ENCODE measurements at regions not wholly inside any gene's neighbourhood (a gene's known extent, or its start where the extent isn't known, plus 50 kb on each side); places are given as distances from the start of the nearest gene placed in this dataset.

DNA sequence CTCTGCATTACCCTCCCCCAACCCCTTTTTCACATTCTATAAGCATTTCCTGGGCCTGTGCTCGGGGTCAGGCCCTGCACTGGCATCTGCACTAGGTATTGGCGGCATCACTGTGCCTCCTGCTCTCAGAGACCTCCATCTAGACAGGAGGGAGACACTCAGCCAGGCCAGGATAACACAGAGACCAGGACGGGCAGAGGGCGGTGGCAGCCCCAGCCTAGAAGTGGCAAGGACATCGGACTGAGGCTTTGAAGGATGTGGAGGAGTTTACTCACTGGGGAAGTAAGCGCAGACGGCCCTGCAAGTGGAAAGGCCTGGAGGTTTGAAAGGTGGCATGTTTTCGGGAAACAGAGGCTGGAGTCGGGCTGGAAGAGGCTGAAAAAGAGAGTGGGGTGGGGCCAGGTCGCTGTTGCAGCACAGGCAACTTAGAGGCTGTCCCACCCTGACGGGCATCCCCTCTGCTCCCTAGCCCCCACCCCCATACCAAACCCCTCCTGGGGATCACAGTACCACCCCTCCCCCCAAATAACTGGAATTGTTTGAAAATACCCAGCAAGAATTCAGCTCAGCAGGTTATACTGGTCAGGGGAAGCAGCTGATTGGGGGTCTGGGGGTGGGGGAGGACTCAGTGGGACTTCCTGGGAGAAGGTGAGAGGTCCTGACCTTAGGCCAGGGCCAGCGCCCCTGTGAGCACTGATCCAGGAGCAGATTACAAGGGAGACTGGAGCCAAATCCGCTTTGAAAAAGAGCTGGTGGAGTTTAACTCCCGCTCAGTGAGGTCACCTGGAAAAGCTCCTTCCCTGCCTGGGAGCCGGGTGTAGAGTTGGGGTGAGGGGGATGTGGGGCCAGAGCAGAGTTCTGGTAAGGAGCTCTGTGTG lies 121.8 kb upstream of the WNT4 start:
- intact Hi-C loops (cut with micrococcal nuclease), result no loop called here
- no peaks in the 10 kb centered on the region for H3K4me1 Mint-ChIP-seq
- no peak overlapping the region for H3K27ac Mint-ChIP-seq

DNA sequence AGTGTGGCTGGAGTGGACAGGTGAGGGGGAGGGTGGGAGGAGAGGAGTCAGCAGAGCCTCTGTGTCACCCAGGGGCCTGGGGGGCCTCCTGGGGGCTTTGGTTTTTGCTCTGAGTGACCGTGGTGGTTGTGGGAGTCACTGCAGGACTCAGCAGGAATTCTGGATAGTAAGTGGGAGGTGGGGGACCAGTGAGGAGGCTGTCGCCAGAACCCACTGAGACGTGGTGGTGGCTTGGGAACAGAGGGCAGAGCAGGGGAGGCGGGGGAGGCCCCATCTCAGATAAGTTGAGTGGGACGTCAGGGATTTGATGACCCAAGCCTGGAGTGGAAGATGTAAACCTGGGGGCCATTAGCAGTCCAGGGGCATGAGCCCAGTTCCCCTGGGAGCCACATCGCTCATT lies 123.2 kb upstream of the WNT4 start:
- Mint-ChIP-seq H3K9me3 (no peaks in the 10 kb centered on the region), H3K27me3 (ENCODE audit: low read depth in 3 of 3) (peaks cover 0 to 8% (median 0%) of the 10 kb centered on the region in 3 donors), H3K4me3 (peak overlapping the region in 1 of 2 donors; percentile 7), H3K4me1 (no peaks in the 10 kb centered on the region), H3K36me3 (no peaks in the 10 kb centered on the region), H3K27ac (no peak overlapping the region)
- Histone ChIP-seq H3K27me3 (ENCODE audit: control insufficient read depth in 2 of 2, insufficient read depth in 2 of 2, low read length in 2 of 2) (no peaks in the 10 kb centered on the region), H3K4me3 (replicated peaks in 1 of 3; ENCODE audit: low read depth in 2 of 3, low read length in 3 of 3) (no peak overlapping the region), H3K4me2 (replicated peaks; ENCODE audit: extremely low read depth, low read length, poor library complexity, severe bottlenecking) (no peak overlapping the region), H3K4me1 (ENCODE audit: control insufficient read depth in 1 of 2, insufficient read depth in 2 of 2, low read length in 2 of 2) (no peaks in the 10 kb centered on the region), H4K20me1 (ENCODE audit: insufficient read depth, low read length) (no peaks in the 10 kb centered on the region), H3K9ac (ENCODE audit: insufficient read depth, low read length, poor library complexity, severe bottlenecking) (no peak overlapping the region), H3K79me2 (ENCODE audit: insufficient read depth, low read length) (no peaks in the 10 kb centered on the region), H3K9me3 (replicated peaks in 1 of 2; ENCODE audit: control insufficient read depth in 1 of 2, insufficient read depth in 1 of 2, low read length in 2 of 2) (no peaks in the 10 kb centered on the region), H2AFZ (ENCODE audit: insufficient read depth, low read depth, low read length, poor library complexity, severe bottlenecking) (no peak overlapping the region), H3K27ac (ENCODE audit: low read depth in 1 of 2, low read length in 2 of 2) (no peak overlapping the region), H3K36me3 (replicated peaks in 1 of 2; ENCODE audit: control insufficient read depth in 1 of 2, insufficient read depth in 2 of 2, low read length in 2 of 2) (no peaks in the 10 kb centered on the region)
- TF ChIP-seq, protein P1, sequence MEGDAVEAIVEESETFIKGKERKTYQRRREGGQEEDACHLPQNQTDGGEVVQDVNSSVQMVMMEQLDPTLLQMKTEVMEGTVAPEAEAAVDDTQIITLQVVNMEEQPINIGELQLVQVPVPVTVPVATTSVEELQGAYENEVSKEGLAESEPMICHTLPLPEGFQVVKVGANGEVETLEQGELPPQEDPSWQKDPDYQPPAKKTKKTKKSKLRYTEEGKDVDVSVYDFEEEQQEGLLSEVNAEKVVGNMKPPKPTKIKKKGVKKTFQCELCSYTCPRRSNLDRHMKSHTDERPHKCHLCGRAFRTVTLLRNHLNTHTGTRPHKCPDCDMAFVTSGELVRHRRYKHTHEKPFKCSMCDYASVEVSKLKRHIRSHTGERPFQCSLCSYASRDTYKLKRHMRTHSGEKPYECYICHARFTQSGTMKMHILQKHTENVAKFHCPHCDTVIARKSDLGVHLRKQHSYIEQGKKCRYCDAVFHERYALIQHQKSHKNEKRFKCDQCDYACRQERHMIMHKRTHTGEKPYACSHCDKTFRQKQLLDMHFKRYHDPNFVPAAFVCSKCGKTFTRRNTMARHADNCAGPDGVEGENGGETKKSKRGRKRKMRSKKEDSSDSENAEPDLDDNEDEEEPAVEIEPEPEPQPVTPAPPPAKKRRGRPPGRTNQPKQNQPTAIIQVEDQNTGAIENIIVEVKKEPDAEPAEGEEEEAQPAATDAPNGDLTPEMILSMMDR (IDR thresholded peaks at IDR 0.05), result no peak
- intact Hi-C loops (cut with micrococcal nuclease), result no loop called here
- no peak for DNase-seq
- WGBS (ENCODE audit: insufficient coverage), result 84% methylated on average over 6 of the region's 6 CpGs

More for the DNA sequence above, 121.8 kb upstream of the WNT4 start:
- Mint-ChIP-seq H3K36me3 (no peaks in the 10 kb centered on the region), H3K27me3 (ENCODE audit: low read depth in 3 of 3) (peaks cover 0 to 8% (median 0%) of the 10 kb centered on the region in 3 donors), H3K9me3 (no peaks in the 10 kb centered on the region), H3K4me3 (no peak overlapping the region)
- 84% methylated on average over 10 of the region's 15 CpGs for WGBS (ENCODE audit: insufficient coverage)
- no peak overlapping the region for H3K4me2 ChIP-seq (replicated peaks; ENCODE audit: extremely low read depth, low read length, poor library complexity, severe bottlenecking)
- no peak overlapping the region for H3K27ac ChIP-seq (ENCODE audit: low read depth in 1 of 2, low read length in 2 of 2)
- no peaks in the 10 kb centered on the region for H3K79me2 ChIP-seq (ENCODE audit: insufficient read depth, low read length)
- no peaks in the 10 kb centered on the region for H3K27me3 ChIP-seq (ENCODE audit: control insufficient read depth in 2 of 2, insufficient read depth in 2 of 2, low read length in 2 of 2)
- no peaks in the 10 kb centered on the region for H4K20me1 ChIP-seq (ENCODE audit: insufficient read depth, low read length)
- no peak for DNase-seq
- no peak overlapping the region for H3K9ac ChIP-seq (ENCODE audit: insufficient read depth, low read length, poor library complexity, severe bottlenecking)
- no peaks in the 10 kb centered on the region for H3K9me3 ChIP-seq (replicated peaks in 1 of 2; ENCODE audit: control insufficient read depth in 1 of 2, insufficient read depth in 1 of 2, low read length in 2 of 2)
- H3K4me1 ChIP-seq (ENCODE audit: control insufficient read depth in 1 of 2, insufficient read depth in 2 of 2, low read length in 2 of 2), result no peaks in the 10 kb centered on the region
- TF ChIP-seq, protein P1 (IDR thresholded peaks at IDR 0.05), result no peak
- H2AFZ ChIP-seq (ENCODE audit: insufficient read depth, low read depth, low read length, poor library complexity, severe bottlenecking), result no peak overlapping the region
- H3K4me3 ChIP-seq (replicated peaks in 1 of 3; ENCODE audit: low read depth in 2 of 3, low read length in 3 of 3), result no peak overlapping the region
- no peaks in the 10 kb centered on the region for H3K36me3 ChIP-seq (replicated peaks in 1 of 2; ENCODE audit: control insufficient read depth in 1 of 2, insufficient read depth in 2 of 2, low read length in 2 of 2)

Measured in CD14-positive monocyte (primary cell).